SK-N-SH (cell line): ENCODE measurements at regions not wholly inside any gene's neighbourhood (a gene's known extent, or its start where the extent isn't known, plus 50 kb on each side); places are given as distances from the start of the nearest gene placed in this dataset.

ENCODE experiments used
- CTCF ChIA-PET: fragments of 300-600, 350-600 bp; formaldehyde crosslinking; extraction: SDS; loops from one replicate; lab custom pipeline; 2021; lab: Yijun Ruan, JAX
- POLR2A ChIA-PET: fragments of 350-600 bp; sonication (Branson Sonifier 250); formaldehyde crosslinking; extraction: SDS; loops from one replicate; lab custom pipeline; 2020; ENCODE audit warnings: antibody characterized with exemption, inconsistent platforms; lab: Yijun Ruan, JAX
- DNase-seq: peaks from one replicate; pipeline ENCODE4 v3.0.0; 2012
- H2AFZ ChIP-seq: fragments of 200-600 bp; sonication (generic); 2 replicates; pipeline ENCODE4 v1.8.1; 2016; ENCODE audit warnings: antibody characterized with exemption, mild to moderate bottlenecking, low read depth
- H3F3A ChIP-seq: fragments of 200-600 bp; sonication (generic); replicated peaks from 2 replicates; pipeline ENCODE3; 2016; ENCODE audit warnings: antibody characterized with exemption, mild to moderate bottlenecking; ENCODE audit not compliant: insufficient read depth
- H3K27ac ChIP-seq, 2 experiments: fragments of 200-500 bp in 1 of 2; fragments of 200-600 bp in 1 of 2; sonication (Bioruptor generic) in 1 of 2; sonication (generic), shearing (Covaris generic) in 1 of 2; 2 replicates each; pipeline versions ENCODE4 v1.5.1 to v1.6.1; 2014 to 2016; ENCODE audit warnings: low read depth in 2 of 2, inconsistent platforms in 1 of 2, low read length in 1 of 2, mild to moderate bottlenecking in 1 of 2, mixed read lengths in 1 of 2
- H3K27me3 ChIP-seq: fragments of 200-600 bp; sonication (generic), shearing (Covaris generic); 2 replicates; pipeline ENCODE4 v1.6.1; 2016; ENCODE audit warnings: mixed run types; ENCODE audit not compliant: insufficient read depth
- H3K36me3 ChIP-seq, 2 experiments: fragments of 200-500 bp in 1 of 2; fragments of 200-600 bp in 1 of 2; sonication (Bioruptor generic) in 1 of 2; sonication (generic) in 1 of 2; replicated peaks in 1 of 2; 2 replicates each; pipeline versions ENCODE3 to v1.5.1; 2014 to 2016; ENCODE audit warnings: low read length in 1 of 2, mild to moderate bottlenecking in 1 of 2; ENCODE audit not compliant: insufficient read depth in 2 of 2, control insufficient read depth in 1 of 2
- H3K4me1 ChIP-seq, 2 experiments: fragments of 200-500 bp in 1 of 2; fragments of 200-600 bp in 1 of 2; sonication (Bioruptor generic) in 1 of 2; sonication (generic), shearing (Covaris generic) in 1 of 2; 2 replicates each; pipeline versions ENCODE4 v1.5.1 to v1.6.1; 2014 to 2016; ENCODE audit warnings: low read depth in 1 of 2, low read length in 1 of 2, mixed run types in 1 of 2; ENCODE audit not compliant: insufficient read depth in 2 of 2, control insufficient read depth in 1 of 2
- H3K4me2 ChIP-seq: fragments of 200-600 bp; sonication (generic), shearing (Covaris generic); 2 replicates; pipeline ENCODE4 v1.6.1; 2017; ENCODE audit warnings: mixed run types
- H3K4me3 ChIP-seq, 2 experiments: fragments of 200-500 bp in 1 of 2; fragments of 200-600 bp in 1 of 2; sonication (Bioruptor generic) in 1 of 2; sonication (generic), shearing (Covaris generic) in 1 of 2; 2 replicates each; pipeline versions ENCODE4 v1.5.1 to v1.8.1; 2014 to 2016; ENCODE audit warnings: low read depth in 2 of 2, inconsistent platforms in 1 of 2, low read length in 1 of 2, mild to moderate bottlenecking in 1 of 2, mixed read lengths in 1 of 2, moderate library complexity in 1 of 2
- H3K79me2 ChIP-seq: fragments of 200-600 bp; sonication (generic); 2 replicates; pipeline ENCODE4 v1.8.1; 2017; ENCODE audit warnings: mild to moderate bottlenecking; ENCODE audit not compliant: insufficient read depth
- H3K9ac ChIP-seq: fragments of 200-600 bp; sonication (generic); 2 replicates; pipeline ENCODE4 v1.6.1; 2017; ENCODE audit warnings: mixed run types
- H3K9me2 ChIP-seq: fragments of 200-600 bp; sonication (generic); 2 replicates; pipeline ENCODE4 v1.6.1; 2017; ENCODE audit warnings: mixed run types
- H3K9me3 ChIP-seq: fragments of 200-600 bp; sonication (generic); 2 replicates; pipeline ENCODE4 v1.6.1; 2017; ENCODE audit warnings: mixed run types, mild to moderate bottlenecking, moderate library complexity
- H4K20me1 ChIP-seq: fragments of 200-600 bp; sonication (generic); 2 replicates; pipeline ENCODE4 v1.6.1; 2017; ENCODE audit warnings: mild to moderate bottlenecking, mixed run types; ENCODE audit not compliant: insufficient read depth
- CHD2 ChIP-seq: fragments of 150-350 bp; IDR thresholded peaks from 2 replicates; pipeline ENCODE4 v1.6.1; 2018; ENCODE audit warnings: low read length; ENCODE audit not compliant: partially characterized antibody
- ELF1 ChIP-seq: IDR thresholded peaks from 2 replicates; pipeline ENCODE4 v1.4.0; 2012
- EP300 ChIP-seq, 2 experiments: IDR thresholded peaks; 2 replicates each; pipeline versions ENCODE4 v1.4.0 to v1.6.1; 2012; ENCODE audit warnings: borderline replicate concordance in 1 of 2, low read depth in 1 of 2, low read length in 1 of 2
- FOXM1 ChIP-seq: IDR thresholded peaks from 2 replicates; pipeline ENCODE4 v1.4.0; 2012; ENCODE audit warnings: low read depth, mild to moderate bottlenecking
- GABPA ChIP-seq: IDR thresholded peaks from 2 replicates; pipeline ENCODE4 v1.4.0; 2012; ENCODE audit warnings: low read depth, mild to moderate bottlenecking
- GATA2 ChIP-seq: sonication (generic); formaldehyde crosslinking; IDR thresholded peaks from 2 replicates; pipeline ENCODE4 v1.5.0; 2020; ENCODE audit warnings: mild to moderate bottlenecking, missing genetic modification reagents
- IRF3 ChIP-seq: fragments of 150-350 bp; IDR thresholded peaks from 2 replicates; pipeline ENCODE4 v1.6.1; 2016; ENCODE audit warnings: mild to moderate bottlenecking, low read depth, low read length
- MEF2A ChIP-seq: IDR thresholded peaks from 2 replicates; pipeline ENCODE4 v1.4.0; 2012; ENCODE audit warnings: low read depth, borderline replicate concordance
- NRF1 ChIP-seq: IDR thresholded peaks from 2 replicates; pipeline ENCODE4 v1.6.1; 2012; ENCODE audit warnings: low read depth, mild to moderate bottlenecking, low read length
- PBX3 ChIP-seq: IDR thresholded peaks from 2 replicates; pipeline ENCODE4; 2012
- POLR2AphosphoS5 ChIP-seq: IDR thresholded peaks from 2 replicates; pipeline ENCODE4 v1.6.1; 2012; ENCODE audit warnings: low read depth, low read length
- RFX5 ChIP-seq: IDR thresholded peaks from 2 replicates; pipeline ENCODE4 v1.6.1; 2012; ENCODE audit warnings: mild to moderate bottlenecking, improper control_type of control experiment, low read length
- SIN3A ChIP-seq: IDR thresholded peaks from 2 replicates; pipeline ENCODE4 v1.6.1; 2012; ENCODE audit warnings: low read depth, mild to moderate bottlenecking, low read length, moderate library complexity, borderline replicate concordance
- SMC3 ChIP-seq: IDR thresholded peaks from 2 replicates; pipeline ENCODE4 v1.6.1; 2012; ENCODE audit warnings: low read depth, low read length, improper control_type of control experiment
- USF1 ChIP-seq: IDR thresholded peaks from 2 replicates; pipeline ENCODE4 v1.4.0; 2012; ENCODE audit warnings: low read depth, borderline replicate concordance
- YY1 ChIP-seq: IDR thresholded peaks from 2 replicates; pipeline ENCODE4 v1.4.0; 2012; ENCODE audit warnings: low read depth, mild to moderate bottlenecking
- ZBTB33 ChIP-seq: IDR thresholded peaks from 2 replicates; pipeline ENCODE4 v1.4.0; 2012; ENCODE audit warnings: low read depth, borderline replicate concordance
- WGBS: methylation state at CpG from one replicate; pipeline ENCODE4 v1.1.6; 2017; ENCODE audit warnings: low lambda C conversion rate; 5-methylcytosine and 5-hydroxymethylcytosine counted together
- TF ChIP-seq, protein P1 (sequence below): fragments of 200-600 bp; sonication (generic); IDR thresholded peaks from 2 replicates; pipeline ENCODE4 v1.6.1; 2017; ENCODE audit warnings: antibody characterized with exemption, mild to moderate bottlenecking, moderate library complexity
- TF ChIP-seq, protein P2 (sequence below): IDR thresholded peaks from 2 replicates; pipeline ENCODE4 v1.6.1; 2012; ENCODE audit warnings: mild to moderate bottlenecking, low read depth, low read length, moderate library complexity

- H3K4me3 ChIP-seq = no peak overlapping the region
- peaks cover 0 to 1% of the 10 kb centered on the region in 2 experiments for H3K36me3 ChIP-seq
- H3K27ac ChIP-seq = no peak overlapping the region
- WGBS = 84% methylated on average over 2 of the region's 2 CpGs
- H3K27me3 ChIP-seq = no peaks in the 10 kb centered on the region
- ChIA-PET CTCF (interaction anchor here (1.1 to 1.7 kb wide), 3 partner anchors 150 to 154 kb away, joined by 3 to 4 read pairs (median 4); no protein-coding TSS in a partner anchor), POLR2A (no interaction called here)
- no peak for DNase-seq
- peaks cover 0 to 5% of the 10 kb centered on the region in 2 experiments; a peak in 3 of 4 replicates for H3K4me1 ChIP-seq
- no peak overlapping the region for H3K4me2 ChIP-seq
- no peaks in the 10 kb centered on the region for H3K9me2 ChIP-seq
- no peaks in the 10 kb centered on the region; the same call in 1 of the 2 replicates for H3K9me3 ChIP-seq
- no peak overlapping the region for H2AFZ ChIP-seq
- no peaks in the 10 kb centered on the region for H4K20me1 ChIP-seq
- no peaks in the 10 kb centered on the region for H3K79me2 ChIP-seq
- no peak overlapping the region for H3K9ac ChIP-seq
- TF ChIP-seq ELF1 (no peak), SMC3 (no peak), CHD2 (no peak), USF1 (no peak), MEF2A (no peak), FOXM1 (no peak), POLR2AphosphoS5 (no peak), RFX5 (no peak), NRF1 (no peak), GABPA (no peak), EP300 (IDR thresholded peaks at IDR 0.05; ENCODE audit: borderline replicate concordance in 1 of 2, low read depth in 1 of 2, low read length in 1 of 2) (no peak), PBX3 (no peak), IRF3 (no peak), ZBTB33 (no peak), GATA2 (CRISPR knock-in tag) (no peak), SIN3A (no peak), YY1 (no peak)
- TF ChIP-seq, protein P1, sequence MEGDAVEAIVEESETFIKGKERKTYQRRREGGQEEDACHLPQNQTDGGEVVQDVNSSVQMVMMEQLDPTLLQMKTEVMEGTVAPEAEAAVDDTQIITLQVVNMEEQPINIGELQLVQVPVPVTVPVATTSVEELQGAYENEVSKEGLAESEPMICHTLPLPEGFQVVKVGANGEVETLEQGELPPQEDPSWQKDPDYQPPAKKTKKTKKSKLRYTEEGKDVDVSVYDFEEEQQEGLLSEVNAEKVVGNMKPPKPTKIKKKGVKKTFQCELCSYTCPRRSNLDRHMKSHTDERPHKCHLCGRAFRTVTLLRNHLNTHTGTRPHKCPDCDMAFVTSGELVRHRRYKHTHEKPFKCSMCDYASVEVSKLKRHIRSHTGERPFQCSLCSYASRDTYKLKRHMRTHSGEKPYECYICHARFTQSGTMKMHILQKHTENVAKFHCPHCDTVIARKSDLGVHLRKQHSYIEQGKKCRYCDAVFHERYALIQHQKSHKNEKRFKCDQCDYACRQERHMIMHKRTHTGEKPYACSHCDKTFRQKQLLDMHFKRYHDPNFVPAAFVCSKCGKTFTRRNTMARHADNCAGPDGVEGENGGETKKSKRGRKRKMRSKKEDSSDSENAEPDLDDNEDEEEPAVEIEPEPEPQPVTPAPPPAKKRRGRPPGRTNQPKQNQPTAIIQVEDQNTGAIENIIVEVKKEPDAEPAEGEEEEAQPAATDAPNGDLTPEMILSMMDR = no peak
- TF ChIP-seq, protein P2, sequence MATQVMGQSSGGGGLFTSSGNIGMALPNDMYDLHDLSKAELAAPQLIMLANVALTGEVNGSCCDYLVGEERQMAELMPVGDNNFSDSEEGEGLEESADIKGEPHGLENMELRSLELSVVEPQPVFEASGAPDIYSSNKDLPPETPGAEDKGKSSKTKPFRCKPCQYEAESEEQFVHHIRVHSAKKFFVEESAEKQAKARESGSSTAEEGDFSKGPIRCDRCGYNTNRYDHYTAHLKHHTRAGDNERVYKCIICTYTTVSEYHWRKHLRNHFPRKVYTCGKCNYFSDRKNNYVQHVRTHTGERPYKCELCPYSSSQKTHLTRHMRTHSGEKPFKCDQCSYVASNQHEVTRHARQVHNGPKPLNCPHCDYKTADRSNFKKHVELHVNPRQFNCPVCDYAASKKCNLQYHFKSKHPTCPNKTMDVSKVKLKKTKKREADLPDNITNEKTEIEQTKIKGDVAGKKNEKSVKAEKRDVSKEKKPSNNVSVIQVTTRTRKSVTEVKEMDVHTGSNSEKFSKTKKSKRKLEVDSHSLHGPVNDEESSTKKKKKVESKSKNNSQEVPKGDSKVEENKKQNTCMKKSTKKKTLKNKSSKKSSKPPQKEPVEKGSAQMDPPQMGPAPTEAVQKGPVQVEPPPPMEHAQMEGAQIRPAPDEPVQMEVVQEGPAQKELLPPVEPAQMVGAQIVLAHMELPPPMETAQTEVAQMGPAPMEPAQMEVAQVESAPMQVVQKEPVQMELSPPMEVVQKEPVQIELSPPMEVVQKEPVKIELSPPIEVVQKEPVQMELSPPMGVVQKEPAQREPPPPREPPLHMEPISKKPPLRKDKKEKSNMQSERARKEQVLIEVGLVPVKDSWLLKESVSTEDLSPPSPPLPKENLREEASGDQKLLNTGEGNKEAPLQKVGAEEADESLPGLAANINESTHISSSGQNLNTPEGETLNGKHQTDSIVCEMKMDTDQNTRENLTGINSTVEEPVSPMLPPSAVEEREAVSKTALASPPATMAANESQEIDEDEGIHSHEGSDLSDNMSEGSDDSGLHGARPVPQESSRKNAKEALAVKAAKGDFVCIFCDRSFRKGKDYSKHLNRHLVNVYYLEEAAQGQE = no peak
- peaks cover 5% of the 10 kb centered on the region for H3F3A ChIP-seq
Measured at GRCh38 chr4:107187091-107187490, 151.0 kb upstream of the DKK2 start.
